NCI-H82 treated with DMSO at 0.1 percent for 48 hours (cell line): ENCODE measurements at regions not wholly inside any gene's neighbourhood (a gene's known extent, or its start where the extent isn't known, plus 50 kb on each side); places are given as distances from the start of the nearest gene placed in this dataset.
"Not testable (repeated sequence)": the region's sequence is repeated elsewhere in the genome, so short reads cannot be mapped to it uniquely, and the experiment has no call there.

Experiments used
- DNase-seq: peaks from one replicate; lab custom pipeline; 2025; ENCODE audit not compliant: unreplicated experiment; lab: John Stamatoyannopoulos, UW

DNA sequence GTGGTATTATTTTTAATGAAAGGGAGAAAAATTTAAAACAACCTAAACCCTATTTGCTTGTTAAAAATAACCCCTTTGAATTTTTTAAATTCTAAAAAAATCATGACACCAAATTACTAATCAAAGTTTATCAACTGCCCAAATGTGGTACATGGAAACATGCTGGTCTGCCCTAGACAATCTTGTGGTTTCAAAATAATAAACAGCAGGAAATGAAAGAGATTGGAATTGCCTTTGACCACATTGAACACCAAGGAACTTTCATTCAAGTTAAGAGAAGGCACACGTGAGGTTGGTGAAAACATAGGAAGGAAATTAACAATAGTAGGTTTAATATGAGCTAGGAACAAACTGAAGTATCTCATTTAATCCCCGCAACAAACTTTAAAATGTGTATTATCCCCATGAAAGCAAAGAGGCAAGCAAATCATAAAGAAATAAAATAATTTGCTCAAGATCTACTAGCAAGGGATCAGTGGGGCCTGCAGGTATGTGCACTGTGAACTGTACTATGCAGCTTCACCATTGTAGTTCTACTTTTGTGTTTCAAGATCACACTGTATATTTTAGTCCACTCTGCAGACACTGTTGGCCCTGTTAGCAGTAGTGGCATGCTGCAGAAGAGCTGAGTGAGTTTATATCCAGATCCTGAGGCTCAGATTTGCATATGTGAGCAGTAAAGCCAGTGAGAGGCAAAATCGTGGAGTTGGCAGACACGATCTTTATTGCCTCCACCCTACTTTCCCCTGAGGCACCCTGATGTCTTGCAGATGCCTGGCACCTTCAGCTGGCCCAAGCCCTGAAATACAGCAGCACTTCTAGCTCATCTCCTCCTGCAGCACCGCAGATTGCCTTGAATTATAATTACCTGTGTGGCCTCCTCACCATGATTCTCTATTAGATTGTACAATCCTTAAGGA, 157.8 kb upstream of the TENT5A start:
- no peak for DNase-seq

DNA sequence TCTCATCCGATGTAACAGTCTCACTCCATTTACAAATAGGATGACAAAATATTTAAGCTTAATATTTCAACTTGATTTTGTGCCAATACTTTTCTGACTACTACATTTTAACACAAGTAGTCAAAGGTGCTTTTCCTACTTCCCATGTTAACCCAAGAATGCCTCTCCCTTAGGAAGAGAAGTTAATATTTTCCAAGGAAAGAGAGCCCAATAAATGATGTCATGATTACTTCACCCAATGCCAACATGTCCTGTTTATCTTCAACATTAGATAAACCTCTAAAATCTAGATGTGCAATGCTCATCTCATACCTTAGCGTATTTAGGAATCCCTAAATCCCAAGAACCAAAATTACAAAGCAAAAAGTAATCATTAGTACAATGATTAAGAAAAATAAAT, 156.7 kb upstream of the TENT5A start:
- DNase-seq, result no peak

DNA sequence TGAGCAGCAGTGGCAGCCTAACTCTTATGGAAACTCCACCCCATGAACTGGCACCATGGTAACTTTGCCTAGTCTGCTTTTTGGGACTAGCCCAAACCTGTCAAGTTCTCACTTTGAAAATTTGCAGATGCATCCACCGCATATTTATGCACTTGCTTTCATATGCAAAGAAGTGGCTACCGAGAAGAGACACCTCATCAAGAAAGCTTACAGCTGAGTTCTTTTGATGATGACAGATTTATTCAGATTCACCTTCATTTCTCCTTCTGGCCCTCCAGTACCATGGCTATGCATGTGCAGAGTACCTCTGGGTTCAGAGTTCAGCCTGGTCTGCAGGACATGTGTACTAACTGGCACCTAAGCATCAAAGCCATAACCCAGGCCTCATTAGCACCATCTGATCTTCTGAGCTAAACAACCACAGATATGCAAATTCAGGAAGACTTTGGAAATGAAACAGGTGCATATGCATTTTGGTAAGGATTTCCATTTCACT, 154.3 kb upstream of the TENT5A start:
- DNase-seq, result no peak

- DNase-seq, result no peak
These were observed 153.6 kb upstream of the TENT5A start for GRCh38 chr6:81906041-81906440.

DNA sequence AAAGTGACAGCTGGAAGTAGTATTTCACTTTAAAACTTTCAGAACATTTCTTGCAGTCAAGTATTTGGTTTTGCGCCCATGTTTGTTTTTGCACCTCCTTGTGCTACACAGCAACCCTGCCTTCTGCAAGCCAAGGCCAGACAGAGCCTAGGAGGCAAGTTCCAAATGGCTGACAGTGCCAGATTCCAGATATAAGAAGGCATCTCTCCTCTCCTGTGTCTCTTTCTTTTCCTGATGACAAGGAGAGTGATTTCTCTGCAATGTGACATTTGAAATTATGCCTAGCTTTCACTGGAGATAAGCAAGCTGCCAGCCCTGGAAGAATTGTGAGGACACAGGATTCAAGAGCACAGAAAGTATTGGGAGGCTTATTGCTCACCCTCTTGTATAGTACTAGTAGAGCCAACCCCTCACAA, 149.1 kb upstream of the TENT5A start:
- no peak for DNase-seq

- DNase-seq, result no peak
These were observed 148.1 kb upstream of the TENT5A start for GRCh38 chr6:81900616-81901015.

DNA sequence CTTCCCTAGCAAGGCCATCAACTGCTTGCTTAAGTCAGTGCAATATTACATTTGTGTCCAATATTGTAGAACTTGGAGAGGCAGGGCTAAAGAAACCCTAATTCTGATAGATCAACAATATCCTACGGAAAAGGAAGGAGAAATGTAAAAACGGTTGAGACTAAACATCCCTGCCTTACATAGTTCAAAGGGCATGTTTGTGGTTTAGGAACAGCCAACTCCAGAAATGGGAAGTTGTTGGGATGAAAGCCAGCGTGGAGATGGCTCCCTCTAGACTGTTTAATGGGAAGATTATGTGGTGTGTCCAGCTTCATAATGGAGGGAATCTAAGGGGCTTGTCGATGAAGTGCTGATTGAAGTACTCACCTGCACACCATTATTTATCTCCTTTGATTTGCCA, 145.3 kb upstream of the TENT5A start:
- DNase-seq, result no peak

DNA sequence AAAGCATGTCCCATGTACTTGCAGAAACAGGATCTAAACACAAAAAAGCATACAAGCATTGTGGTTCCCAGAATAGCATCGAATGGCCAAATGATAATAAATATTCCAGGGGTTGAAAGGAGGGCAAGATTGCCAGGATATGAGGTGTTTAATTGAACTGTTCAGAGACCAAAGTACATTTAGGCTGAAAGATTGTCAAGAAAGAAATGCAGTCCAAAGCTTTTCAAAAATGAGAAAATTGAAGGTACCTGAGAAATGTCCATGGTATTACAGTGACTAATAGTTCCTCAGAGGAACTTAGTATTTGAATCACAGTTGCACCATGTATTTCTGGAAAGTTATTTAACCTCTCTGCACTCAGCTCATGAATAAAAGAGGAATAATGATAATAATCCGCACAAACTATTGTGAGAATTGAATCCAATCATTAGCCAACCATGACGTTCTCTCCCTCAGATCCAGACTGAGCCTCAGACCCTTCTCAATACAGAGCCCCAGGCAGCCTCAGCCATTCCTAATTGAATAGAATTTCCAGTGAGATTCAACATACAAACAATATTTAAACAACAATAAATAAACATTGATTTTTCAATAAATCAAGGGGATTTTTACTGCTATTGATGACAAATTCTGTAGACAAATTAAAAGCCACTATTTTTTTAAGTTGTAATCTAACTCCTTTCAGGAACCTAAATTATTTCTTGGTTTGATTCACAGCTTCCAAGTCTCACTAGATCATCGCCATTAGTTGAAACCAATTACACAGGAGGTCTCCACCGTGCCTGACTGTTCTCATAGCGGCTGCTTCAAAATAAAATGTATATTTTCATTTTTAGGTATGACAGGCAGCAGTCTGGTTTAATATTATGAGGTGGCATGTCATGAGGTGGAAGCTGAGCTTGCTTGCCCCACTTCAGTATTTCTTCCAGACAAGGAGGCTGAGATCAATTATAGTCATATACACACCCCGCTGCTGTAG, 144.3 kb upstream of the TENT5A start:
- DNase-seq, result no peak

DNA sequence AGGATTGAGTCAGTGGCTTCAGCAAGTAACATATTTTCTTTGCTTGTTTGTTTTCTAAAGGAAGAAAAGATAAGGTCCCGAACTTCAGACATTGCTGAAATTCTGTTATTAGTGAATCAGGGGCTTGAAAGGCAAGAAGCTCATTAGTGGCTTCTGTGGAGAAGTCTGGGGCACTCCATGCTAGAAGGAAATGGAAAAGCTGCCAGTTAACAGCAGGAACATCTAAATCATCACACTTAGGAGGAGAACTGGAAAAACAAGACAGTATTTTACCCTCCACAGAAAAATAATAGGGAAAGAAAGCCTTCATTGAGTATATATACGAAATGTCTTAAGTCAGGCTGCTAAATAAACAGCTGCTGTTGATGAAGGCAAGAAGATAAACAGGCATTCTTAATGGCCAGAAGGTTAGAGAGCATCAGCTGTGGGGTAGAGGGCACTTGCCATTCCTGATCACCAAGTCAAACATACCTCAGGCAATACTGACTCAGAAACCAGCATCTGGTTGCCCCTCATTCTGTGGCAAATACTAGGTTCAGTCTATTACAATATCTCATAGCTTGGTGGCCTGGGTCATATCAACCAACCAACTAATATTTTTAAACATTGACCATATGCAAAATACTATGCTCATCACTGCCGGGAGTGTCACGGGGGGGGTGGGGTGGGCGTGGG, 143.2 kb upstream of the TENT5A start:
- DNase-seq, result no peak

- DNase-seq, result no peak
These were observed 142.3 kb upstream of the TENT5A start for GRCh38 chr6:81894788-81895271.

GRCh38 chr6:81894306-81894705, 141.8 kb upstream of the TENT5A start:
- no peak for DNase-seq

DNA sequence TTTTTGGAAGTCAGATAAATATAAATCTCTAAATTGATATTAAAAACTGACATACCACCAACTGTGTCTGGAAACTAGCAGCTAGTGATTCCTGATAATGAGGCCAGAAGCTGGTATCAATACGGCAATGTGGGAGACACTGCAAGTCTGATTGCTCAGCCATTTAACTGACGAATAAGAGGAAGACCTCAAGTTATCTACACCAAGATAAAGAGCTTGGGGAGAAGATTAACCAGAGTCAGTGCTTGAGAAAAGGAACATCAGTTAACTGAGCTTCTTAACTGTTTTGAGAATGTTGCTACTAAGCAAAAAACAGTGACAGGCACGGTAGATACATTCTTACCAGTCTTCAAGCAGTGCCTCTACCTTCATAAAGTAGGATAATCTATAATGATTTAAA, 140.4 kb upstream of the TENT5A start:
- no peak for DNase-seq

DNA sequence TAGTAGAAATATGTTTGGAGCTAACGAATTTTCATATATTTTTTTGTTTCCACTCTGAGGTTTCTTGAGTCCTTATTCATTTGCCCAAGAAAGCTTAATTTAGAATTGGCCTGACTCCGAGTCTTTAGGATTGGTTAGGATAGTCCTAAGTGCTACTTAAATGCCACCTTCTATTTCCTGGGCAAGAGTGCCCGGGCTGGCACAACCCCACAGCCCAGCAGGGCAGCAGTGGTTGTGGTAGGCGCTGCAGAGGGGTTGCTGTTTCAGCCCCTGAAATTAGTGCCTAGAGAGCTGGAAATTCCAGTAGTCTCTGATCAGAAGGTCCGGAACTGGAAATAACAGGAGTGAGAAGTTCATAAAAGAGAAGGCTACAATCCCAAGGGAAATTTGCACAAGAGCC, 139.4 kb upstream of the TENT5A start:
- no peak for DNase-seq

GRCh38 chr6:81890846-81891245, 138.4 kb upstream of the TENT5A start:
- no peak for DNase-seq

DNA sequence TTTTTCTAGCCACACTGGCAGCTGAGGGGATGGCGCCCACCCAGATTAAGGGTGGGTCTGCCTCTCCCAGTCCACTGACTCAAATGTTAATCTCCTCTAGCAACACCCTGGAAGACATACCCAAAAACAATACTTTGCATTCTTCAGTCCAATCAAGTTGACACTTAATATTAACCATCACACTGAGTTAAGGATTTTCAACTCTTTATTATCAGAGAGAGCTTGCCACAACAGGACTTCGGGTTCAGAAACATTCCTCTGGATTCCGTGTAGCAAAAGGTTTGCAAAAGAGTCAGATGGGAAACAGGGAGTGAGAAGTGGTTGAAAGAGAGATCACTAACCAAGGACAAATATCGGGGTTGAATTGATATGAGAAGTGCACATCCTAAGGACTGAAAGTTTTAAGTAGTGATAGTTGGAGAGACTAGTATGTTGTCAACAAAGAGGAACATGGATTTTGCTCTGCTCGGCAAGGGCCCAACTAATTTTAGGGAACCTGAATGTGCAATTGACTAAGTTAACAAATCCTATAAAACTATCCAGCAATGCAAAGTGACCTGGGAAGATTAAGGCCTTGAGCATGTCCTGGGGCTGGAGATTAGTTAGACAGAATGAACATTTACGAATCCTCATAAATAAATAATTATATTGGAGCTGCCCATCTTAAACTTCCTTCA, 137.0 kb upstream of the TENT5A start:
- DNase-seq, result no peak

GRCh38 chr6:81886909-81887308, 134.4 kb upstream of the TENT5A start:
- DNase-seq, result not testable (repeated sequence)

DNA sequence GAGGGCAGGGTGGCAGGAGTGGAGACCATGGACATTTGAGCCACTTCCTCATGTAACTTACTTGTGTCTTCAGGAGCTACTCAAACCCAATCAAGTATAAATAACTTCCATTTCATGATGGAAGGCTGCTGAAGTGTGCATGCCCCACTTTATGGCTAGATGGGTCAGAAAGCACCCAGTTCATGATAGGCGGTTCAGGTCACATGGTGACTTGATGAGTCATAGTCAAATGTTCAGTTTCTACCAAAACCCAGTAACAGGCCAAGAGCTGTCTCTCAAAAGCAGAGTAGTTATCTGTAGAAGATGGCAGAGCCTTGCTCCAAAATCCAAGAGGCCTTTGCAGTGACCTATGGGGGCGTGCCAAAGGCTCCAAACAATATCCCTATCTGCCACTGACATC, 133.7 kb upstream of the TENT5A start:
- DNase-seq, result no peak

- no peak for DNase-seq
These were observed 129.2 kb upstream of the TENT5A start for GRCh38 chr6:81881660-81882059.

GRCh38 chr6:81878479-81878878, 126.0 kb upstream of the TENT5A start:
- DNase-seq, result no peak

DNA sequence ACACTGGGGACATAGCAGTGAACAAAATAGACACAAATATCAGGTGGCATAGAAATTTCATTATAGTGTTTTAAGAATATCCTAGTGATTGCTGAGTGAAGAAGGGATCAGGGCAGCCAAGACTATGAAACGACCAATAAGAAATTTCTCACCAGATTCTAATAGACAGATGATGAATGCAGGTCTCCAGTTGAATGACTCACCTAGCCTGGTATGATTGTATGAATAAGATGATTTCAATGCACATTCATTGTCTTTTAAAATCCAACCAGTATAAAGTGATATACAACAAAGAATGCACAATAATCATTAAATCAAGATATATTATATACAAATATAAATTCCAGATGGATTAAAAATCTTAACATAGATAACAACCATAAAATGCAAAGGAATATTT, 124.5 kb upstream of the TENT5A start:
- DNase-seq, result no peak
